Activated CD4-positive, CD25-positive, alpha-beta regulatory T cell treated with anti-CD3 and anti-CD28 coated beads, Interleukin-2, amount 50 U/mL, for 24 hours (primary cell): ENCODE measurements at regions not wholly inside any gene's neighbourhood (a gene's known extent, or its start where the extent isn't known, plus 50 kb on each side); places are given as distances from the start of the nearest gene placed in this dataset.

Experiments used
- ATAC-seq, 2 donors: fragments of 150-1000 bp; cut with Tn5 transposase; one replicate each; pipeline ENCODE4 v1.10.0; 2021; ENCODE audit warnings: mild to moderate bottlenecking in 1 of 2, moderate library complexity in 1 of 2

DNA sequence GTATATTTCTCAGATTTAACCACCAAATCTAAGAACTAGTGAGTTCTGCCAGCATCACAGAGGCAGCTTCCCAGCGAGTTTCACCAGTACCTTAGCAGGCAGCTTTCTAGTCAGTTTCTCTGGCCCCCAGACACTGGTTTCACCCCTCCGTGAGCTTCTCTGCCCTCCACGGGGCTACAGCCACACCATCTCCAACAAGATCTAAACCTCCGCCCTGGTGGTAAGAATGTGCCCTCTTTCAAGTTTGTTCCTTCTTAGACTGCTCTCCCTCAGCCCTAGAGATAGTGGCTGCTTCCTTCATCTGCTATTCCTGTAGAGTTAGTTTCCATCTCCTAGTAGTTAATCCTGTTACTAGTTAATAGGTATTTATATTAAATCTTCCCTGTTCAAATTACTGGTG lies 60.5 kb upstream of the TAB3 start:
- ATAC-seq: no peak

GRCh38 chrX:30948626-30949025 lies 59.6 kb upstream of the TAB3 start:
- ATAC-seq: no peak

DNA sequence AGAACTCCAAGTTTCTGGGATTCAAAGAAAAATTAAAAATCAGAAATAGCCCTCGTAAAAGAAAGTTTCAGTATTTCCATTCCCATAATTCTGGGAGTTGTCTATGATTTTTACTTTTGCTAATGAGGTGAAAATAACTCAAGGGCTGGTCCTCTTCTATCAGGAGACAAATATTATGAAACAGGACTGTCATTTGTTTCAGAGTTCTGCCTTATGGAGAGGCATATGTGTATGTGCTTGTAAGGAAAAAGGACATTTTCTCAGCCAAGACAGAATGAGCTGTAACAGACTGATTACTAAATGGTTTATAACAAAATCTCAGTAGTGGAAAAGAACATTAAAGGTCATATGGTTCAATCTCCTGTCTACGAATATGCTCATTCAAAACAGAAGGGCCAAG lies 59.0 kb upstream of the TAB3 start:
- ATAC-seq: no peak

GRCh38 chrX:30943984-30944383 lies 54.9 kb upstream of the TAB3 start:
- ATAC-seq: no peak

DNA sequence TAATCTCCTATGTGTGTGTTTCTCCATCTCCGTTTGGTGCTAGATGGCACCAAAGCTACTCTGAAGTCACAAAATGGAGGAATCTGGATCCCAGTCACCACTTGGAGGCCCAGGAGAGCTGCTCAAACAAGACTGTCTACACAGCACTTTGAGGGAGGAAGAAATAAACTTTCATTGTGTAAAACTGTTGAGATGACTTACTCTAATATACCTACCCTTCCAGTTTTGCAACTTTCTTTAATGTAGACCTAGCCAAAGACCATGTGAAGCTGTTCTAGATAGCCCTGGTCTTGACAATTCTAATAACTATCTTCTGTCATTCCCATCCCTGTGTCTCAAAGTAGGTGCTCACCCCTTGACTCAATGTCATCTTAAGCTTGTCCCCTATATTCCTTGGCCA lies 52.8 kb upstream of the TAB3 start:
- ATAC-seq: no peak

GRCh38 chrX:30939928-30940327 lies 50.9 kb upstream of the TAB3 start:
- ATAC-seq: no peak
